Stimulated activated CD4-positive, alpha-beta T cell treated with anti-CD3 and anti-CD28 coated beads, Interleukin-4, amount 100 ng/mL, for 4 hours (primary cell): ENCODE measurements at regions not wholly inside any gene's neighbourhood (a gene's known extent, or its start where the extent isn't known, plus 50 kb on each side); places are given as distances from the start of the nearest gene placed in this dataset.
"Not testable (repeated sequence)": the region's sequence is repeated elsewhere in the genome, so short reads cannot be mapped to it uniquely, and the experiment has no call there.

ENCODE experiments used
- DNase-seq, 2 experiments: peaks; one replicate each; pipeline ENCODE4 v3.0.0-alpha.2; 2020

DNA sequence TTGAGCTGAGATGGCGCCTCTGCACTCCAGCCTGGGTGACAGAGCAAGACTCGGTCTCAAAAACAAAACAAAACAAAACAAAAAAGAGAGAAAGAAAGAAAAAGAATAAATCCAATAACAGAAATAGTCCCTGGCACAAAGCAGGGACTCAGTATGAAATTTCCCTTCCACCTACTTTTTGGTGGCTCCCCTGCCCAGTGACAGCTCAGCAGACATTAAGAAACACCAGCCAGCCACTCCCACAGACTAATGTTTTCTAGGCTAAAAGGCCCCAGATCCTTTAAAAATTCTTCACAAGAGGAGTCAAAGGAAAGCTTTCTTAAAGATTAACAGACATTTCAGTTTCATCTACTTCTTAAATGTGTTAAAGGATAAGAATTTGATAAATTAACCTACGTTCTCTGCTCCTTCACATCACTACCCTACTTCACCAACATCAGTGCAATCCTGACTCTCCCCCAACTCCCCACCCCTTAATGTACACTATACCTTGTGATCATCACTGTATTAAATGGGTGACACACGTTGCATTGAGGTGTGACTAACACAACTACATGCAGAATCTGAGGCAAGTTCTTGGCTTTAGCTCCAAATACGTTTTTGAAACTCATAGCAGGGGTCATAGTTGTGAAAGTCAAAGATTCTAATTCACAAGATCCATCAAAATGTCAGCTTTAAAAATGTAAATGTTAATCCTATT lies 114.5 kb upstream of the CAV2 start:
- no peak for DNase-seq

DNA sequence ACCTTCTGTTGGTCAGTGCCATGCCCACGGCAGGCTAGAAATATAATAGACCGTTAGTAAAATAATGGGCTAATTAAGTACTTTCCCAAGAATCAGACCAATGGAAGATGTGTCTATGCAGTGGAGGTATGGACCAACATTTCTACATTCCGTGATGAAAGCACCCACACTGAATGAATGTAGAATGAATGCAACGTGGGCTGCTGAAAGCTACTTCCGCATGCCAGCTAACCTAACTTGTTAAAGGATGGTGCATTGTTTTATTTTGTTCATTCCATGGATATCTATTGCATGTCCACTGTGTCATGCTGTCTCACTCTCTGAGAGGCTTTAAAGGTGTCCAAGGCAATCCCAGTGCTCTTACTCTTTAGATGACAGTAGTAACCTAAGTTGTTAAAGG lies 112.9 kb upstream of the CAV2 start:
- DNase-seq = no peak

DNA sequence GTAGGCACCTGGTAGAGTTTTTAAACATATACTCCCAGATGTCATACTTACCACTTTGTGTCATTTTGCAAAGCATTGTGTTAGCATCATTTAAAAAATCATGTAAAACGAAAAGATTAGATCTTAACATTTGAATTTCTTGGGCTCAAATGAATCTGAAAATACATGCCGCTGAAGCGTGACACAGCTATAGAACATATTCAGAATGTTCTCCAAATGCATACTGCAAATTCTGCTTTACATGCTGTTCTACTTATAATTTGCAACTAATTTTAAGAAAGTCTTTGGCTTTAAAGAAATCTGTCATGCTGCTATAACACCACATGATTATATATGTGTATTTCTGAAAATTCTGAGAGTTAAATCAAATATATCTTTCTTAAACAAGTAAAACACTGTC lies 109.2 kb upstream of the CAV2 start:
- no peak for DNase-seq

DNA sequence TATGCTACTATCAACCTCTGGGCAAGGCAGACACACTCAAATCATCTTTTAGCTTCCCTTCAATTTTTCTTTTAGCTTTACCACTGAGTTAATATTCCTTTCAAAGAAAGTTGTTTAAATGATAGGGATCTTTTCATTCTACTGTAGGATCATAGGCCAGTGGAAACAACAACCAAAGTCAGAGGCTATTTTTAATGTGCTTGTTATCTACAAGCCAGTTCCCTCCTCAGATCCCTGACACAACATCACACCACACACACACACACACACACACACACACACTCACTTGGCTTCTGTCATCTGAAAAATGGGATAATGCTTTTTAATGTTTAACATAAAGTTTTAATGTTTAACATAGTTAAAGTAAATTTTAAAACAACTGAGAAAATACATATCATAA lies 106.7 kb upstream of the CAV2 start:
- no peak for DNase-seq

DNA sequence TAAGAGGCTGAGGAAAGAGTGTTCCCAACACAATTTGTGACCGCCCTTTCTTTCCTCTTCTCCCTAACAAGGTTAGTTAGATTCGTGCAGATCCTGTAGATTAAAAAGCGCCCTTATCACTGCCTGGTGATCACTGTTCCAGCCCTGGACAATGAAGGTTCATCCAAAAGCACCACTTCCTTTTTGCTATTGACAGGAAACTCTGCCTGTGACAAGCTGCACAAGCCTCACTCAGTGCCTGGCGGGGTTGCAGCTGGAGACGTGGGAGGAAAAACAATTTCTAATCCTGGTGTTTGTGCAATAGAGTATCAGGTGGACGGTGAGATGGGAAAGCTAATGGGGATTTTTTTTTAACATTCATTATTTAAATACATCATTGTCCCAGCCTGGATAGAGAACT lies 105.9 kb upstream of the CAV2 start:
- DNase-seq = no peak

GRCh38 chr7:116394106-116394505 lies 105.4 kb upstream of the CAV2 start:
- no peak for DNase-seq

- DNase-seq = no peak
Measured at GRCh38 chr7:116395141-116395791, 104.3 kb upstream of the CAV2 start.

DNA sequence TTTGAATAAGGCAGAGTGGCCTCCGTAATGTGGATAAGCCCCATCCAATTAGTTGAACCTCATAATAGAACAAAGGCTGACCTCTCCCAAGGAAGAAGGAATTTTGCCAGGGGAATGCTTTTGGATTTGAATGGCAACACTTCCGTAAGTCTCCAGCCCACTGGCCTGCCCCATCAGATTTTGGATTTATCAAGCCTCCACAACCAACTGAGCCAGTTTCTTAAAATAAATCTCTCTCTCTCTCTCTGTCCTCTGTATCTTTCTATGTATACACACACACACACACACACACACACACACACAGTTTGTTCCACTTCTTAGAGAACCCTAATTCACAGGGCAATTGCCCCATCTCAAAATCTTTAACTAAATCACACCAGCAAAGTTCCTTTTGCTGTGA lies 100.9 kb upstream of the CAV2 start:
- no peak for DNase-seq

DNA sequence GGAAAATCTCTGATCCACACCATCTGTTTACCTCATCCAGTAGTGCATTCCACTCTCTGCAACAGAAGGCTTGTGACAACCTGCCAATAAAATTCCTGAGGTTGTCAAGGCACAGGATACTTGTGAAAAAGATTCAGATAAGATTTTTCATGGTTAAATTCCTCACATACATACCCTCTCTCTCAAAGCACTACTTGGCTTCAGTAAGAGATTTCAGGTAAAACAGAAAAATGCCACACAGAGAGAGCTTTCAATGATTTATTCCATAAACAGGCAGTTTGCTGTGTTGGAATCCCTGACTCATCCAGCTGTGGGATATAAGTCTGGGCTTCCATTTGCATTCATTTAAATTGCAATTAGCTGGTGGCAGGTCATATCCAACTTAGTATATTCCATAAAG lies 99.7 kb upstream of the CAV2 start:
- no peak for DNase-seq

- no peak for DNase-seq
Measured at GRCh38 chr7:116400522-116400921, 99.0 kb upstream of the CAV2 start.

GRCh38 chr7:116401711-116402110 lies 97.8 kb upstream of the CAV2 start:
- no peak for DNase-seq

GRCh38 chr7:116403265-116403664 lies 96.3 kb upstream of the CAV2 start:
- DNase-seq = no peak

- DNase-seq = no peak
Measured at GRCh38 chr7:116404389-116404788, 95.1 kb upstream of the CAV2 start.

DNA sequence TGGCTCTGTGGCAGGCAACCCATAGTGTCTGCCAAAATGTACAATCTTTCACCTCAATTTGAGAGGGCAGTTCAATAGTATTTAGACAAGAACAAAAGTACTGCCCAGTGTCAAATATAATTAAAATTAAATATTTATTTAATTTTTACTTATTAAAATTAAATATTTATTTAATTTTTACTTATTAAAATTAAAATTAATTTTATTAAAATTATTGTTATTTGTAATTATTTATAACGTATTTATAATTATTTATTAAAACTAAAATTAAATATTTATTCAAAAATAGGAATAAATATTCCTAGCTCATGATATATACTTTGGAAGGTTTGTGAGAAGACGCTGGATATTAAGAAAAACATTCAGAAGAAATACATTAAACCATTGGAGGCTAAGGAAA lies 93.7 kb upstream of the CAV2 start:
- DNase-seq = no peak

- no peak for DNase-seq
Measured at GRCh38 chr7:116407165-116407564, 92.4 kb upstream of the CAV2 start.

- DNase-seq = no peak
Measured at GRCh38 chr7:116408166-116408565, 91.4 kb upstream of the CAV2 start.

DNA sequence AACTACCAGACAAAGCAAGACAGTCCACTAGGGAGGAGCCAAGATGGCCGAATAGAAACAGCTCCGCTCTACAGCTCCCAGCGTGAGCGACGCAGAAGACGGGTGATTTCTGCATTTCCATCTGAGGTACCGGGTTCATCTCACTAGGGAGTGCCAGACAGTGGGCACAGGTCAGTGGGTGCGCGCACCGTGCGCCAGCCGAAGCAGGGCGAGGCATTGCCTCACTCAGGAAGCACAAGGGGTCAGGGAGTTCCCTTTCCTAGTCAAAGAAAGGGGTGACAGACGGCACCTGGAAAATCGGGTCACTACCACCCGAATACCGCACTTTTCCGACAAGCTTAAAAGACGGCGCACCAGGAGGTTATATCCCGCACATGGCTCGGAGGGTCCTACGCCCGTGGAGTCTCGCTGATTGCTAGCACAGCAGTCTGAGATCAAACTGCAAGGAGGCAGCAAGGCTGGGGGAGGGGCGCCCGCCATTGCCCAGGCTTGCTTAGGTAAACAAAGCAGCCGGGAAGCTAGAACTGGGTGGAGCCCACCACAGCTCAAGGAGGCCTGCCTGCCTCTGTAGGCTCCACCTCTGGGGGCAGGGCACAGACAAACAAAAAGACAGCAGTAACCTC lies 90.6 kb upstream of the CAV2 start:
- not testable (repeated sequence) for DNase-seq

- DNase-seq = not testable (repeated sequence)
Measured at GRCh38 chr7:116410694-116411093, 88.8 kb upstream of the CAV2 start.

DNA sequence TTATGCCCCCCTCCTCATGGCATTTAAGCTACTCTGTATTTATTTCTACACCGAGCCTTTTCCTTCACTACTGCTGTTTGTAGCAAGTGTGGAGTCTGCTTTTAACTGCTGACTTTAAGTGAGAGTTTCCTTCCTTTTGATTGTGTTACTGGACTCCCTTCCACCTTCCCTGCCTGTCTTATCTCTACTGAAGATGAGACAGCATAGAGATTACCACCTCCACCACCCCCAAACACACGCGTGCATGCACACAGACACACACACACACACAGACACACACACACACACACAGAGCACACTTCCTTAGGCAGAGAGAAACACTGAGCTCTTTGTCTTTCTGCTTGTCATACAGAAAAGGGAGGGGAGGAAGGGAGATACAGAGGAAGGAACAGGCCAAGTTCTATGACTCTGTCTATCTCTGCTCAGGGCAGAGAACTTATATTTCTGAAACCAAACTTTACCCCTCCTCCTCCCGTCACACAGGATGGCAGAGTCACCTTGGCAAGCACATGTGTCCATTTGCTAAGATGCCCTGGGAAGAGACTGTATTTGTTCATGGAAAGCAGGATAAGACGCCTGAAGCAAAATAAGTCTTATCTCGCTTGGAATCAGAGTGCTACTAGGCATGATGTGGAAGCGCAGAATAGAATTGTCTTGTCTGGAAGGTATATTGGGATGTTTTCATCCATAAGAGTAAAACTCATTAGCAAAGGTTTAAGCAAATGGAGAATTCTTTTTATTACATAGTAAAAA lies 81.8 kb upstream of the CAV2 start:
- no peak for DNase-seq

DNA sequence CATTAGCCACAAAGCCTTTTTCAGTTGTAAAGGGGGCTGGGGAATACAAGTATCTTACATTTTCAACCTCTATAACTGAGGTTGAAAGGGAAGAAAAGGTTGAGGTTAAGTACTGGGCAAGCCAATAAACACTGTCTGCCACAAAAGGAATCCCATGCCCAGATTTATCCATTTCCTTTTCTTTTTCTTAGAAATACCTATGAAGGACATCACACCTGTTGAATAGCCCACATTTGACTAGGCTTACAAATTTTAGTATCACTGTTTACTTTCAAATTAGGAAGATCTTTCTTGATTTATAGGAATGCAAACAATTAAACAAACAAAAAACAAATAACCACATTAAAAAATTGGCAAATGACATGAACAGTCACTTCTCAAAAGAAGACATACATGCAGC lies 81.0 kb upstream of the CAV2 start:
- DNase-seq = no peak

GRCh38 chr7:116420003-116420402 lies 79.5 kb upstream of the CAV2 start:
- no peak for DNase-seq

DNA sequence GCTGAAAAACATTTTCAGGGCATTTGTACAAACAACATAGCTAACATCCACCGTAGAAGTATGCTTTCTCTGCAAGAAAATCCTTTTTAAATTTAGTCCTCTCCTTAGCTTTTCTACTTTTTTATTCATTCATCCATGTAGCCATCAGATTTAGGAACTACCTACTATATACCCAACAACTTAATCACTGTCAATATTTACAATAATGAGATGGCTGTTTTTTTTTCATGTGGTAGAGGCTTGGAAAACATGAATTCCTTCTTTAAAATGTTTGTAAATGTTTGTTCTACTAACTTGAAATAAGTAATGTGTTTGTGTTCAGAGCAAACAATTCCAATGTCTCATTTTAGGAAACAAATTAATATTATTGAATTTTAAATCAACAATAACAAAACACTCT lies 78.2 kb upstream of the CAV2 start:
- no peak for DNase-seq

GRCh38 chr7:116422683-116423082 lies 76.9 kb upstream of the CAV2 start:
- no peak for DNase-seq

DNA sequence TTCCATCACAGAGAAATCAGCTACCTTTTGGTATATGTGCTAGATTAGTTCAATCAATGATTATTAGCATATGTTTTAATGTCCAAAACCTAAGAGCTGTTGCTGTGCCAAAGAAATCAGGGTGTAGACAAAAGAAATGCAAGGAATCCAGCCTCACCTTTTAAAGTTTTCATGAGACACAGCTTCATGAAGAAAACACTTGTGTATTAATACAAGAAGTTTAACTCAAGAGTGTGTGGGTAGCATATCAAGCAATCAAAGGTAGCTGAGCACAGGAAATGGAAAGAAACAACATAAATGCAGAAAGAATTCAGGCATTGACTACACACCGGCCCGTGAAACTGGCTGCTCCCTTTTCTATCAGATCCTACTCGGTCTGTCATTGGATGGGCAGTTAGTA lies 76.0 kb upstream of the CAV2 start:
- DNase-seq = no peak
